GM12873 (cell line): ENCODE measurements at regions not wholly inside any gene's neighbourhood (a gene's known extent, or its start where the extent isn't known, plus 50 kb on each side); places are given as distances from the start of the nearest gene placed in this dataset.

Experiments used
- CTCF ChIP-seq: IDR thresholded peaks from 2 replicates; pipeline ENCODE4 v1.5.1; 2012; ENCODE audit warnings: low read depth, mild to moderate bottlenecking, moderate library complexity, low read length, control low read depth; ENCODE audit not compliant: insufficient read depth; ENCODE audit errors: missing control alignments

- TF ChIP-seq CTCF, result no peak
These were observed 307.1 kb downstream of the GRB14 start for GRCh38 chr2:164314148-164314547.

GRCh38 chr2:164306872-164307271, 314.4 kb downstream of the GRB14 start:
- TF ChIP-seq CTCF, result no peak

GRCh38 chr2:164302786-164303185, 318.5 kb downstream of the GRB14 start:
- TF ChIP-seq CTCF, result no peak

GRCh38 chr2:164288235-164288634, 333.0 kb downstream of the GRB14 start:
- no peak for TF ChIP-seq CTCF

GRCh38 chr2:164287056-164287455, 334.2 kb downstream of the GRB14 start:
- no peak for TF ChIP-seq CTCF

GRCh38 chr2:164285576-164285975, 335.7 kb downstream of the GRB14 start:
- no peak for TF ChIP-seq CTCF

- no peak for TF ChIP-seq CTCF
These were observed 339.4 kb downstream of the GRB14 start for GRCh38 chr2:164281896-164282295.
